Cardiac fibroblast (primary cell): ENCODE measurements at regions not wholly inside any gene's neighbourhood (a gene's known extent, or its start where the extent isn't known, plus 50 kb on each side); places are given as distances from the start of the nearest gene placed in this dataset.

ENCODE experiments used
- DNase-seq, 2 donors: peaks; one replicate each; pipeline versions ENCODE4 v3.0.0 to v3.0.0-alpha.2; 2010; ENCODE audit warnings: low read depth in 2 of 2
- H3K4me3 ChIP-seq, 2 donors: replicated peaks in 1 of 2; 1 replicate in 1 of 2; 2 replicates in 1 of 2; pipeline ENCODE4 v1.5.1; 2011; ENCODE audit warnings: low read depth in 2 of 2, low read length in 2 of 2, mild to moderate bottlenecking in 2 of 2, moderate library complexity in 1 of 2
- TF ChIP-seq, protein P1 (sequence below): IDR thresholded peaks from one replicate; pipeline ENCODE4 v1.5.1; 2011; ENCODE audit warnings: low read depth, mild to moderate bottlenecking, low read length, inconsistent platforms

DNA sequence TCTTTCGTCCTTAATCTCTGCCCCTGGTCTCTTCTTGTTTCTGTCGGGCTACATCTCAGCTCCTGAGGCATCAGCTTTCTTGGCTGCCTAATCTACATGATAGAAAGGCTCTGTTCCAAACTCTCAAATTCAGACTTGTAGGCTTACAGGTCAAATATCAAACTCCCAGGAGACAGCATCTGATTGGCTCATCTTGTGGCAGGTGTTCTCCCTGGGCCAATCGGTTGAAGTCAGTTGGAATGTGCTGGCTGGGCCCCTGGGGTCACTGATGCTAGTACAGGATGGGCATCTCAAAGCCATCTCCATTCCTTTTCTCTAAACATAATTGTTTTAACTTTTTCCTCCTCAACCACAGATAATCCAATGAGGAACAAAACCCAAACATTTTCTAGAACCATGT lies 198.7 kb downstream of the CNTN3 start:
- no peak overlapping the region for H3K4me3 ChIP-seq
- TF ChIP-seq, protein P1, sequence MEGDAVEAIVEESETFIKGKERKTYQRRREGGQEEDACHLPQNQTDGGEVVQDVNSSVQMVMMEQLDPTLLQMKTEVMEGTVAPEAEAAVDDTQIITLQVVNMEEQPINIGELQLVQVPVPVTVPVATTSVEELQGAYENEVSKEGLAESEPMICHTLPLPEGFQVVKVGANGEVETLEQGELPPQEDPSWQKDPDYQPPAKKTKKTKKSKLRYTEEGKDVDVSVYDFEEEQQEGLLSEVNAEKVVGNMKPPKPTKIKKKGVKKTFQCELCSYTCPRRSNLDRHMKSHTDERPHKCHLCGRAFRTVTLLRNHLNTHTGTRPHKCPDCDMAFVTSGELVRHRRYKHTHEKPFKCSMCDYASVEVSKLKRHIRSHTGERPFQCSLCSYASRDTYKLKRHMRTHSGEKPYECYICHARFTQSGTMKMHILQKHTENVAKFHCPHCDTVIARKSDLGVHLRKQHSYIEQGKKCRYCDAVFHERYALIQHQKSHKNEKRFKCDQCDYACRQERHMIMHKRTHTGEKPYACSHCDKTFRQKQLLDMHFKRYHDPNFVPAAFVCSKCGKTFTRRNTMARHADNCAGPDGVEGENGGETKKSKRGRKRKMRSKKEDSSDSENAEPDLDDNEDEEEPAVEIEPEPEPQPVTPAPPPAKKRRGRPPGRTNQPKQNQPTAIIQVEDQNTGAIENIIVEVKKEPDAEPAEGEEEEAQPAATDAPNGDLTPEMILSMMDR: no peak
- DNase-seq: no peak

DNA sequence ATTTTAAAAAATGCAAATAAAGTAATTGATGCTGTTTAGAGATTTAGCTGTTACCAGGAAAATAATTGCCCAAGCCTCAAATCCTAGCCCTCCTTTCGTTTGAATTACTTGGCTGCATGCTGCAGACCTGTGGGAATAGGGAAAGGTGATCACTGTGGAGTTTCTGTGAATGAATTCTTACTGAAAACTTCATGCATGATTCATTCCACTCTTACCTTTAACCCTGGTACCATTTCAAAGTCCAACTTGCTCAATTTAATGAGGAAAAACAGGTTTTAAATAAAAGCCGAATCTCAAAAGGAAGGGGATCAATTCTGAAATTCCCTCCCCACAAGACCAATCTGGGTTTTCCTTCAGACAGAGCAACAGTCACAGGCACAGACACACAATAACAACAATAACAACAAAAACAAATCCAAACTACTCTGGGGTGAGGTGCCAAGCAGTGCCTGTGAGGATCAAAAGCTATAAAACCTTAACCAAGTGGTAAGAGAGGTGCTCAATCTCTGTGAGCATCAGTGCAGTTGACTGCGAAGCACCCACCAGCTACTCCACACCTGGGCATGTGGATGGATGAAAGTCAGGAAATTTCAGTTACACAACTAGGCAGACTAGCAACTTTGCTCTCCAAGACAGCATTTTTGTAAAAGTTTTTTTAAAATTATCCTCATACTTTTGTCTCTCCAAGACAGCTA lies 200.8 kb downstream of the CNTN3 start:
- no peak for DNase-seq
- TF ChIP-seq, protein P1: no peak
- H3K4me3 ChIP-seq: no peak overlapping the region

DNA sequence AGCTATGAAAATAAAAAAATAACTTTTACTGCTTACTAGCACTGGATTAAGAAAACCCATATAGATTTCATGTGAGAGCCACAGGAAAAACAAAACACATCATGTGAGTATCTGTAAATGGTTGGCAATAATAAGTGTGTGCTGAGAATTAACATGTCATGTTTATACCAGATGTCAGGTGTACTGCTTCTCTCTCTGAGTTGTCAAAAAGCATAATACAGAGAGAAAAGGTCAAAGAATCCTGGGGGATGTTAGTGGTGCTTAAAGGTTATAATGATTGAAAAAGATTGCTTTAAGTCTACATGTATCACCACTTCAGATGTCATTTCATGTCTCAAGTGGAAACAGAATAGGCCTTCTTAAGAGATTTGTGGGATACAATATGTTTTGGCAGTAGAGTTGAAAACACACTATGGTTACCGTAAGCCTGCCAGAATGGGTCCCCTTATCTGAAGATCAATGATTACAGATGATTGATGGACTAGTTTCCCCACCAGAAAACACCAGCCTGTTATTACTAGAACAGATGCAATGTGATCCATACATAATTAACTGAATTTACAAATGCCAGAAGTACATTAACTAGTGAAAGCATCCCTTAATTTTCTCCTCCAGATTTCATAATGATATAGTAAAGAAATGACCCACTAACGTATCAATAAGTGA lies 204.1 kb downstream of the CNTN3 start:
- DNase-seq: no peak
- H3K4me3 ChIP-seq: no peak overlapping the region
- TF ChIP-seq, protein P1: no peak

DNA sequence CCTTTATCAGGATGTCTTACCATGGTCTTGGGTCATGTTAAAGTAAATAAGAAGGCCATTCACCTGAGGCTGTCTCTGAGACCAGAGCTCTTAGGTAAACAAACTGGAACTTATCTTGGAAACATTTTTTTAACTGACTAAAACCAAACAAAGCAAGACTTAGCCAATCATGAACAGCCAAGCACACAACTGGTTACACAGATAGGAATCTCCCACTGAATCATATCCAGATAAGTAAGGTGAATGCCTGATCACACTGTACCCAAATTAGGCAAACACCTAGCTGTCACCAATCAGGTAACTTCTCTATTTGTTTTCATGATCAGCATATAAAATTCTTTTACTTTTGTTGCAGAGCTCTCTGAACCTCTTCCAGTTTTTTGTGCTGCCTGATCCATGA lies 205.4 kb downstream of the CNTN3 start:
- H3K4me3 ChIP-seq: no peak overlapping the region
- TF ChIP-seq, protein P1: no peak
- no peak for DNase-seq

DNA sequence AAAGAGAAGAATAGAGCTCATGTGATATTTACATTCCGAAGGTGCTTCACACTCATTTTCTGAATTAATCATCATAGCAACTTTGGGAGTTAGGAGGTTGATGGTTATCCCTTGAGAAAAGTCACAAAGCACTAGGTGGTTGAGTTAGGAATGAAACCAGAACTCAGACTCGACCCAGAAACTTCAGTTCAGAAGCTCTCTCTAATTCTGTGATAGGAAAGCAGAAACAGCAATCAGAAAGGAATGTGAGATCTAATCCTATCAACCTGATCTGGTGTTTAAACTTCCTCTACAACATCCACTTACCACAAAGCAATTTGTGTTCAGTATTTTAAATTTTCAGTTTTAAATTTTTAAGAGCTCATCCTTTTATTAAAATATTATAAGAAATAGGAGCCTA lies 211.2 kb downstream of the CNTN3 start:
- TF ChIP-seq, protein P1: no peak
- no peak overlapping the region for H3K4me3 ChIP-seq
- DNase-seq: peak in 1 of 2 donors; percentile 12

DNA sequence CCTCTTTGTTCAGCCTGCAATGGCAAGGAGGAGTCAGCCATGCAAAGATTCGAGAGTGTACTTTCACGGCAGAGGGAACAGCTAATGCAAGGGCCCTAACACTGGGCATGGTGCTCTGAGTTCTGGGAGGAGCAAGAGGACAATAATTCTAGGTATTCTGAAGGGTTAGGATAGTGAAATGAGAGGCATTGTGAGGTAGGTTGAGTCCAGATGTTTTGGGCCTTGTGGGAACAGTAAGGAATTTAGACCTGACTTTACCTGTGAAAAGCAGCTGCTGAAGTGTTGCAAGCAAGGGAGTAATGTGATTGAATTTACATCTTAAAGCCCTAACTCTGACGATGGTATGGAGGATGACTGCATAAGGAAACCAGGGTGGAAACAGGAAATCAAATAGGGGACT lies 211.6 kb downstream of the CNTN3 start:
- TF ChIP-seq, protein P1: no peak
- H3K4me3 ChIP-seq: no peak overlapping the region
- DNase-seq: no peak

DNA sequence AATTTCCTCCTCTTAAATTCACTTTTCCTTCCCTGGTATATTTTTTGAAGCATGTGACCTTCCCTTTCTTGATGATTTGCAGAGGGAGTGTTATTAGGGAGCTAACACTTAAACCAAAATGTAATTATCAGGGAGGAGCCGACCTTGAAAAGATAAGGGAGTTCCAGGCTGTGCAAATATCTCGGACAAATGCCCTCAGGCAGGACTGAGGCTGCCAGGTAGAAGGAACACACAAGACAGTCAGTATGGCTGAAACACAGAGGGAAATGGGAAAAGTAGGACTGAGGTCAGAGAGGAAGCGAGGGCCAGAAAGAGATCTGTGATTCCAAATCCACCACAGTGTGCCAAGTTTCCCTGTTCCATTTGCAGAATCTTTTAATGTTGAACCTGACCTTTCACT lies 221.0 kb downstream of the CNTN3 start:
- TF ChIP-seq, protein P1: no peak
- H3K4me3 ChIP-seq: no peak overlapping the region
- DNase-seq: no peak
